NCI-H460 (cell line): ENCODE measurements at regions not wholly inside any gene's neighbourhood (a gene's known extent, or its start where the extent isn't known, plus 50 kb on each side); places are given as distances from the start of the nearest gene placed in this dataset.
"Not testable (repeated sequence)": the region's sequence is repeated elsewhere in the genome, so short reads cannot be mapped to it uniquely, and the experiment has no call there.

ENCODE experiments used
- DNase-seq: peaks from one replicate; pipeline ENCODE4 v3.0.0-alpha.2; 2016; ENCODE audit warnings: low read depth; ENCODE audit errors: extremely low read depth

GRCh38 chr13:82305588-82305987 lies 1576.7 kb downstream of the SLITRK1 start:
- no peak for DNase-seq

- no peak for DNase-seq
Measured at GRCh38 chr13:82298106-82298505, 1584.2 kb downstream of the SLITRK1 start.

- DNase-seq, result no peak
Measured at GRCh38 chr13:82294226-82294625, 1588.0 kb downstream of the SLITRK1 start.

DNA sequence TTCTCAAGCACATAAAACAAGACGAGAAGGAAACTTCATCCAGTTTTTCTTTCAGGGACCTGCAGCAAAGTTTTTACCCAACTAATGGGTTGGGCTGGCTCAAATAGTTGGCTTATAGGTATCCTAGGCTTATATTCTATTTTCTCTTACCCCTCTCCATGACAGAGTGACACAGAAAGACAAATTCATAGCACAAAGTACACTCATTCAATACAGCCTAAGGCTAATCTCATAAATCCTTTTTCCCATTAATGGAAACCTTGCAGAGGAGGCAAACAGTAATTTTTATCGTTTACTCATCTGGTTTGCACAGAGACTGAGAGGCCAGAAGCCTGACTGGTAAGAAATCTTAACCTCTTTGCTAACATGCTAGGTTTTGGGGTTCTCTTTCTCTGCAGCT lies 1589.9 kb downstream of the SLITRK1 start:
- DNase-seq, result no peak

DNA sequence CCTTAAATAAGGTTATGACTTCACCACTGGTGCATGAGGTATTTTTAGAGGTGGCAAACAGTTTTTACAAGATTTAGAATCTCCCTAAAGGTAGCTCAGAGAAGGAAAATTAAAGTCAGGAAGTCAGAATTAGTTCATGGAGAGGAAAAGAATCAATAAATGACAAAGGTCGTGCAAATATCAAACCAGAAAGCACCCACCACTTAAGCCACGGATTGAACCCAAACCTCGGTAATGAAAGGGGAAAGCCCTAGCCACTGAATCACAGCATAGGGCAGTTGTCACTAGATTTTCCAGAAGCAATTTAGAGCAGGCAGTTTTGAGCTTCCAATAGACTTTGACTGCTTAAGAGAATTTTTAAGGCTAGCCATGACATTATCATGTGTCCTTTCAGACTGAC lies 1590.4 kb downstream of the SLITRK1 start:
- no peak for DNase-seq

DNA sequence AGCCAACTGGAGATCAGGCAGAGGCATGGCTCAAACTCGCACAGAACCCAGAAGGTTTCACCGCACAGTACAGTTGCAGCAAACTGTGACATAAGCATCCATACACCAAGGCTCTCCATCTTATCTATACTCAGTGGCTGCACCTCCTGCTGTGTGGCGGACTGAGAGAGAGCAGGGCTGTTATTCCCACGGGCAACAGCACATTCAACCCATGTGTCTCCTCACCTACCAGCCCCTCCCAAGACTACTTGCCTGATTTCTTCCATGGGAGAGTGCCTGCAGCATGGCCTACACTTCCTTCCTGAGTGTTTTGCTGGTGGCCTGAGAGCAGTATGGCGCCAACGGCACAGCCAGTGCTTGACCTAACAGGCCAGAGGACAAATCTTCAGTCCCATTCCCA lies 1606.6 kb downstream of the SLITRK1 start:
- no peak for DNase-seq

GRCh38 chr13:82259284-82259683 lies 1623.0 kb downstream of the SLITRK1 start:
- no peak for DNase-seq

GRCh38 chr13:82257790-82258507 lies 1624.3 kb downstream of the SLITRK1 start:
- no peak for DNase-seq

- DNase-seq, result no peak
Measured at GRCh38 chr13:82248762-82249161, 1633.5 kb downstream of the SLITRK1 start.

DNA sequence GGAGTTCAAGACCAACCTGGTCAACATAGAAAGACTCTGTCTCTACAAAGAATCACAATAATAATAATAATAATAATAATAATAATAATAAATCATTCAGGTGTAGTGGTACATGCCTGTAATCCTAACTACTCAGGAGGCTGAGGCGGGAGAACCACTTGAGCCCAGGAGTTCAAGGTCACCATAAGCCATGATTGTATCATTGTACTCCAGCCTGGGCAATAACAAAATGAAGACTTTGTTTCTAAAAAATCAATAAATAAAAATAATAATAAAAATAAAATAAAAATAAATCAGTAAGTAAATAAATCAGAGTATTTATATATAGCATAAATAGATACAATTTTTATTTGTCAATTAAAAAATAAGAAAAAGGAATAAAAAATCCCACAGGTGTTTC lies 1636.4 kb downstream of the SLITRK1 start:
- DNase-seq, result no peak

DNA sequence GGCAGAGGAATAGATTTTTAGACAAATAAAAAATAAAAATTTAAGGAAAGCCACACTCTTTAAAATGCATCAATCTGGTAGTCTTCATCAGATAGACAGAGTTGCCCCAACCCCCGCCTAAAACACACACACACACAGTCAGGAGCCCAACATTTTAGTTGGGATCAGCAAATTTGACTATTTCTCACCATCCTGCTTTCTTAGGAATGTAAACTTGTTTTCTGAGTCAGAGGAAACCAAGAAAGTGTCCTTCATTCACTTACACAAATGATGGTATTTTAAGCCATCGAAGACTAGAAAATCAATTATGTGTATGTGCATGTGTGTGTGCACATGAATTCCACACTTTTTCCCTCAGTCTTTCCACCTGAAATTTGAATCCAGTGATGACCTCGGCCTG lies 1657.5 kb downstream of the SLITRK1 start:
- no peak for DNase-seq

DNA sequence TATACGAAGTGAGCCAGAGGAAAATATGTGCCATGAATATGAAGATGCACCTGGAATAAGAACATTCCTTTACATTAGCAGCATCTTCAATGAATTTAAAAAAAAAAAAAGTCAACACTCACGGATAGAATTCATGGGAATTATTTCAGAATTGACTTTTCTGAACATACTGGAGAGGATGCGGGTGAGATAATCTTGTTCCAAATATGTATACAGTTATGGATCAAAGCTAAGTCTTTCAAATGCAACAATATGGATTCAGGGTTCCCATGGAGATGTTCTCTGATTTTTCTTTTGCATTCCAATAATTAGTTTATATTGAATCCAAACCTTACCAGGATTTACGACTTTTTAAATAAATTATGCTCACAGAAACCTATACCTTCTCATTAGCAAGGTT lies 1660.7 kb downstream of the SLITRK1 start:
- no peak for DNase-seq

DNA sequence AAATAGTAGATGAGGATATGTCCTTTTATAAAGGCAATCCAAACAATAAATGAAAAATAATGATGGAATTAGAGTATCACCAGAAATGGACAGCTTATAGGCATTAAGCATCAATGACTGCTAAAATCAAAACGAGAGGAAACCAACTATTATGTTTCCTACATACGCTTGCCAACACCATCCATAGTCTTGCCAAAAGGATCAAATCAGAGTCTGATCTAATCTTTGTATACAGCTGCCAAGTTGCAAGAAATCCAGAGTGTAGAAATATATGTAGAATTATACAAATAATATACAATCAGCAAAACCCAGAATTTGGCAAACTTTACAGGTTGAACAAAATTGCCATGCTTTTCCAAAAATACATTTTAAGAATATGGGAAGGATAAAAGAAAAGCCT lies 1661.6 kb downstream of the SLITRK1 start:
- no peak for DNase-seq

- no peak for DNase-seq
Measured at GRCh38 chr13:82216165-82216564, 1666.1 kb downstream of the SLITRK1 start.

DNA sequence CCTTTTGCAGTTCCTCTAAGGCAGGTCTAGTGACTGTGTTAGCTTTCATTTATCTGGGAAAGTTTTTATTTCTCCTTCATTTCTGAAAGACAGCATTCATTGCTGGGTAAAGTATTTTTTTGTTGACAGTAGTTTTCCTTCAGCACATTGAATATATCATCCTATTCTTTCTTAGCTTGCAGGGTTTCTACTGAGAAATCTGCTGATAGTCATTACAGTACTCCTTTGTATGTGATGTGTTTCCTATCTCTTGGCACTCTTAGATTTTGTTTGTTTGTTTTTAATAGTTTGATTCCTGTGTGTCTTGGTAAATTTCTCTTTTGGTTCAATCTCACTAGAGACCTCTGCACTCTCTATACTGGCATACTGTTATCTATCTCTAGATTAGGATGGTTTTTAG lies 1667.9 kb downstream of the SLITRK1 start:
- no peak for DNase-seq

DNA sequence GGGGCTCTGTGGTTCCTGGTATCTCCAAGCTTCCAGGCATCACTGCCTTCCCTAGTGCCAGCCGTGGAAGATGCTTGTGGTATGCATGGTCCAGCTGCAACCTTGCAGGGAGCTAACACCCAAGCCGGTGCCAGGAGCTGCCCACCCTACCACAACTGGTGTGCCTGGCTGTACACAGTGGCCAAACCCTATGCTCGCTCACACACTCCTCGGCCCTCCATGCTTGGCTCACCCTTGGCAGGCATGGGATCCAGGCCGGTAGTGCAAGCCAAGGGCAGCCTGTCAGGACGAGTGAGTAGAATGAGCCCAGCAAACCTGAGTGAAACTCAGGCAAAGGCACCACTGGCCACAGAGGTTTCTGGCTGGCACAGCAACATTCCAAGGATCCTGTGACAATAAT lies 1676.0 kb downstream of the SLITRK1 start:
- DNase-seq, result no peak

DNA sequence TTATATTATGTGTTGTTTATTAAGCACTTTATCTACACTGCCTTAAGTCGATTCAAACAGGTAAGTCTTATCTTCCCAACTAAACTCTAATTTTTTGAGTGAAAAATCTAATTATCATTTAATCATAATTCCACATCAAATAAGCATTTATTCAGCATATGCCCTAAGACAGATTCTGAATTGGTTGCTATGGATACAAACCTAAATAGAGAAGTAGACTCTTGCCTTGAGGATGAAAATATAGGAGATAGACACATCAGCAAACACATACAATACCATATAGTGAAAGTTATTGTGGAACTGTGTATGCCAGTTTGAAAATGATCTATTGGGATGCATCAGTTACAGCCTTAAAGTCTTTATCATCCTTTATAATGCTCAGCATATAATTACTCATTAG lies 1679.9 kb downstream of the SLITRK1 start:
- DNase-seq, result no peak

DNA sequence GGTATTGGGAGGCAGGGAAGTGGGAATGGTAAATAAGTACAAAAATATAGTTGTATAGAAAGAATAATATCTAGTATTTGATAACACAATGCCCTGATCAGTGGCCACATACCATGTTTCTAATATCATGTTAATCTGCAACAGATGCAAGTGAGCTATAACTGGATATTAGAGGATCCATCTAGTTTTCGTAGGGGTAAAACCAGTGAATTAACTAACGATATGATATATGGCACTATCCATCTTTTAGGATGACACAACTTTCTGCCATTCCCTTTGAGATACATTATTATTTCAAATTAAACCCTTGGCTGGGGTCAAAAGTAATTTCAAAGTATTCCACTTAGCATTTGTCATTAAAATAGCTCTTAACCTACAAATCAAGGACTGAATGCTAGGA lies 1686.2 kb downstream of the SLITRK1 start:
- no peak for DNase-seq

GRCh38 chr13:82187227-82187626 lies 1695.0 kb downstream of the SLITRK1 start:
- DNase-seq, result no peak

DNA sequence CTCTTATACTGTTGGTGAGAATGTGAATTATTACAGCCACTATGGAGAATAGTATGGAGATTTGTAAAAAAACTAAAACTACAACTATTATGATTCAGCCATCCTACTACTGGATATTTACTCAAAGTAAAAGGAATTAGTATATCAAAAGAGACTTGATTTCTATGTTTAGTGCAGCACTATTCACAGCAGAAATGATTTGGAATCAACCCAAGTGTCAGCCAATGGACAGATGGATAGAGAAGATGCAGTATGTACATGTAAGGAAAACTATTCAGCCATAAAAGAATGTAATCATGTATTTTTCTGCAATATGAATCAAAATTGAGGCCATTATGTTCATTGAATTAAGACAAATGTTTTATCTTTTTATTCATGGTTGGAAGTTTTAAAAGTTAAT lies 1705.5 kb downstream of the SLITRK1 start:
- no peak for DNase-seq

DNA sequence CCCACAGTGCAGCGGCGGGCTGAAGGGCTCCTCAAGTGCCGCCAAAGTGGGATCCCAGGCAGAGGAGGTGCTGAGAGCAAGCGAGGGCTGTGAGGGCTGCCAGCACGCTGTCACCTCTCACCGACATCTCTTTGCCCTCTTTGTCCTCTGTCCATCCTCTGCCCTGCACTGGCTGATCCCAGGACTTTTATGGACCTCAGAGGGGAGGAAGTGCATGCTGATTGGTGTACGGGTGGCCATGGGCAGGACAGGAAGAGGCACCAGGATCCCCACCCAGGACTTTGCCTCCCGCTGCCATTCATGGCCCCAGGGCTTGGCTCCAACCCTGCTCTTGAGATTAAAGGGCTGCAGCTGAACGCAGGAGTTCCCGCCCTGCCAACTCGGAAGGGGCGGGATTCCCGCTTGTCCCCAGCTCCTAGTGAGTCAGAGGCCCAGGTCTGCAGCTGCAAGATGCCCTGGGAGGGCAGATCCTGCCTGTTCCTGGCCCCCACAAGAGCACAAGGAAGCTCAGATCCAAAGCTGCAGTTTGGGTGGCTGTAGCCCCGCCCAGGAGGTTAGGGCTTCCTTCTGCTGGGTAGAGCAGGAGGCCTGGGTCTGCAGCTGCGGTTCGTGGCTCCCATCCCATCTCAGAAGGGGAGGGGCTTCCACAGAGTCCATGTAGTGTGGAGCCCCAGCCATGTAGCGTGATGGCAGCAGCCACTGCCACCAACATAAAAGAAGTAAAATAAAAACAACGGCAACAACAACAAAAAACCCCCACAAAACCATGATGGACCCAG lies 1716.7 kb downstream of the SLITRK1 start:
- DNase-seq, result no peak

GRCh38 chr13:82164780-82165395 lies 1717.4 kb downstream of the SLITRK1 start:
- not testable (repeated sequence) for DNase-seq
